Spleen (tissue), 7 donors: ENCODE measurements at regions not wholly inside any gene's neighbourhood (a gene's known extent, or its start where the extent isn't known, plus 50 kb on each side); places are given as distances from the start of the nearest gene placed in this dataset.

Source experiments
- POLR2A ChIP-seq, 3 donors: fragments of 450-650 bp; IDR thresholded peaks; one replicate each; pipeline ENCODE4 v1.5.1; 2017; ENCODE audit warnings: antibody characterized with exemption in 3 of 3, mild to moderate bottlenecking in 1 of 3
- TF ChIP-seq, protein P1 (sequence below), 11 experiments: fragments of 200-600 bp in 7 of 11; fragments of 450-650 bp in 4 of 11; sonication (generic) in 4 of 11; IDR thresholded peaks in 8 of 11; conservative IDR thresholded peaks in 3 of 11; 1 replicate in 7 of 11; 2 replicates in 4 of 11; pipeline versions ENCODE4 v1.4.0 to v1.8.0; 2016 to 2021; ENCODE audit warnings: antibody characterized with exemption in 11 of 11, inconsistent platforms in 4 of 11, mild to moderate bottlenecking in 1 of 11
- donor health status: DM: no; HTN: no; CAD: no; lungs with moderate emphysema.
- donor health status: DM: no; HTN: no; CAD: no.
- donor health status: DM: no; HTN: no; CAD: no.

DNA sequence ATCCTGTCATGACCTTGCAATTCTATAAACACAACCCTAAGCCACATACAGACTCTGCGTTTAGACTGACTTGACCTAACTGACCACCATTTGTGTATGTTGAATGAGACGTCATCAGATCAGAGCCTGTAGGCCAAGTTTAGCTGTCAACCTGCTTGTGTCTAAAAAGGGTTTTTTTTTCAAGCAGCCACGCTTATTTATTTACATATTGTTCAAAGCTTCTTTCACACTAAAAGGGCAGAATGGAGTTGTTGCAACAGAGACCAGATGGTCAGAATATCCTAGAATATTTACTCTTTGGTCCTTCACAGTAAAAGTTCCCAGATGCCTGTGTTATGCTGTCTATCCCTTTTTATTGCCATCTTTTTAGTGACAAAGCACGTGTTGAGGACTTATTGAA lies 307.7 kb upstream of the SLC10A2 start:
- no peak for TF ChIP-seq POLR2A (IDR thresholded peaks at IDR 0.05)
- TF ChIP-seq, protein P1, sequence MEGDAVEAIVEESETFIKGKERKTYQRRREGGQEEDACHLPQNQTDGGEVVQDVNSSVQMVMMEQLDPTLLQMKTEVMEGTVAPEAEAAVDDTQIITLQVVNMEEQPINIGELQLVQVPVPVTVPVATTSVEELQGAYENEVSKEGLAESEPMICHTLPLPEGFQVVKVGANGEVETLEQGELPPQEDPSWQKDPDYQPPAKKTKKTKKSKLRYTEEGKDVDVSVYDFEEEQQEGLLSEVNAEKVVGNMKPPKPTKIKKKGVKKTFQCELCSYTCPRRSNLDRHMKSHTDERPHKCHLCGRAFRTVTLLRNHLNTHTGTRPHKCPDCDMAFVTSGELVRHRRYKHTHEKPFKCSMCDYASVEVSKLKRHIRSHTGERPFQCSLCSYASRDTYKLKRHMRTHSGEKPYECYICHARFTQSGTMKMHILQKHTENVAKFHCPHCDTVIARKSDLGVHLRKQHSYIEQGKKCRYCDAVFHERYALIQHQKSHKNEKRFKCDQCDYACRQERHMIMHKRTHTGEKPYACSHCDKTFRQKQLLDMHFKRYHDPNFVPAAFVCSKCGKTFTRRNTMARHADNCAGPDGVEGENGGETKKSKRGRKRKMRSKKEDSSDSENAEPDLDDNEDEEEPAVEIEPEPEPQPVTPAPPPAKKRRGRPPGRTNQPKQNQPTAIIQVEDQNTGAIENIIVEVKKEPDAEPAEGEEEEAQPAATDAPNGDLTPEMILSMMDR (IDR thresholded peaks at IDR 0.05 in 8 of 11, conservative IDR thresholded peaks at IDR 0.05 in 3 of 11), result no peak
